Hematopoietic multipotent progenitor cell treated with erythropoietin and hydrocortisone succinate and interleukin-3 and kit ligand, for 6 days (in vitro differentiated cells): ENCODE measurements at regions not wholly inside any gene's neighbourhood (a gene's known extent, or its start where the extent isn't known, plus 50 kb on each side); places are given as distances from the start of the nearest gene placed in this dataset.

Source experiments
- DNase-seq: peaks from one replicate; pipeline ENCODE4 v3.0.0-alpha.2; 2015

DNA sequence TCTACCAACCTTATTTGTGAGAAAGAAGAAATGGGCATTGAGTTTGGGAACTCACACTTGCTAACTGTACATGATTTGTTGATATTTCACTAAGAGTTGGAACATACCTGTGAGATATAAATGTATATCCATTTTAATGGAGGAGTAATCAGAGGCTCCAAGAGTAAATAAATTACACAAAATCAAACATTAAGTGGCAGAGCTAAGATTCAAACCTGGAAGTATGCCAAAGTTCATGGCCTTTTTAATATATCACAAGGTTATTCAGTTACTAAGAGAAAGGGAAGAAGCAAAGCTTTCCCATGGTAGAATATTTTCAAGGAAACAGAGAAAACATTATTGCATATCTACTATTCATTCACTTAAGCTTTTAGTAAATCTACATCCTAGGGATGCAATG, 1641.1 kb downstream of the FAM181B start:
- no peak for DNase-seq

DNA sequence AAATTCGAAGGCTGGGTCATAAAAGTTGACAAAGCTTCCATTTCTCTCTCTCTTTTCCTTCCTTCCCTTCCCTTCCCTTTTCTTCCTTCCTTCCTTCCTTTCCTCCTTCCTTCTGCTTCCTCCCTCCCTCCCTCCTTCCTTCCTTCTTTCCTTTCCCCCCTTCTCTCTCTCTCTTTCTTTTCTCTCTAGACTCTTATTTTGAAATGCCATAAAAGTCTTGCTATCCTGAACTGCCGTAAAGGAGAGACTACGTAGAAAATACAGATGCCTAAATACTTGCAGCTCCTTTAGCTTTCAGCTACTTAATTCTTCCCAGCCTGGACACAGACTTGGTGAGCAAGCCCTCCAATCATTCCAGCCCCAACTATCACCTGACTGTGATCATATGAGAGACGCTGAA, 1644.4 kb downstream of the FAM181B start:
- no peak for DNase-seq

DNA sequence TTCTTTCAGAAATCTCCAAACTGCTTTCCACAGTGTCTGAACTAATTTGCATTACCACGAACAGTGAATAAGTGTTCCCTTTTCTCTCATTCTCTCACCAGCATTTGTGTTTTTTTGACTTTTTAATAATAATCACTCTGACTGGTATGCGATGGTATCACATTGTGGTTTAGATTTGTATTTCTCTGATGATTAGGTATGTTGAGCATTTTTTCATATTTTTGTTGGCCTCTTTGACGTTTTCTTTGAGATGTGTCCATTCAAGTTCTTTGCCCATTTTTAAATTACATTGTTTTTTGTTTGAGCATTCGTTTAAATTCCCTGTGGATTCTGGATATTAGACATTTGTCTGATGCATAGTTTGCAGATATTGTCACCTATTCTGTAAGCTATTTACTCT, 1639.6 kb upstream of the TENM4 start:
- no peak for DNase-seq

DNA sequence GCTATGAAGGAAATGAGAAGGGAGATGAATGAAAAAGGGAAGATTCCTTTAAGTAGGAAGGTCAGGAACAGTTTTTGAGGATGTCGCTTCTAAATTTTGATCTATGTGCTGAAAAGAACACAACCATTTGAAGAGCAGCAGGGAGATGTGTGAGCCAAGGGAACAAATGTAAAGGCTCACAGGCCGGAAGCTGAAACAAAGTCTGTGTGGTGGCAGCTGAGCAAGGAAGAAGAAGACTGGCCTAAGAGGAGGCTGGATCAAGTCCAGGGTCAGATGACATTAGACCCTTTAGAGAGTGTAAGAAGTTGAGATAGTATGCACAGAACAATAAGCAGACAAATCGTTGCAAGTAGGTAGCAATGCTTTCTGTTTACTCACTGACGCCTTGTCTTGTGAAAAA, 1631.4 kb upstream of the TENM4 start:
- no peak for DNase-seq

DNA sequence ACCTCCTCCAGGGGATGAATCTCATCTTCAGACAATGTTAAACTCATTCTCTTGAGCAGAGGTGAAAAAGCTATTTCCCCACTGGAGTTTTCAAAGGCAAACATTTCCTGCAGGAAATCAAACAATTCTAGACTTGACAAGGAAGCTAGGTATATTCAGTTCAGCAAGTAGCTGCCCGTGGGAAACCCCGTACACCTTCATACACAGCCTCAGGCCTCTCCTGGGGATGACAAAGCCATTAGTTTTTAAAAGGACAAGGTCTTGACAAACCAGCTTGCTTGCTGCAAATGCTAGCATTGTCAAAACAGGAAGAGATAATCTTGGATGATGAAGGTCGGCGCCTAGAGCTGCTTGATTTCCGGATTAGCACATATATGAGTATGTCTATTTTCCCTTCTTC, 1630.8 kb upstream of the TENM4 start:
- no peak for DNase-seq

DNA sequence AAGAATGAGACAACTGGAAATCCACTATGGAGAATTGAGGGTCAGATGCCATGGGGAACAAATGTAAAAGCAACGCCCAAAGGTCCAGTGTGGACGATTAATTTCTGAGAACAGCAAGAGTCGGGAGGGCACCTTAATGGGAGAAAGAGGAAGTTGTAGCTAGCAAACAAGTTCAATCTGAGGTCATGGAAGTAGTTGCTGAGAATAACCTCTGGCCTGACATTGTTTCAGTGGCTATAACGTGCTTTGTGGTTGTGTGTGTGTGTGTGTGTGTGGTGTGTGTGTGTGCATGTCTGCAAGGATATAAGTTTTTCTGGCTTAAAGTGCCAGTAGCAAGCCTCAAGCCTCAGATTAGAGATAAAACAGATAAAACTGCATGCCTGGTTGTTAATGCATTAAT, 1630.1 kb upstream of the TENM4 start:
- peak; percentile 25 for DNase-seq

DNA sequence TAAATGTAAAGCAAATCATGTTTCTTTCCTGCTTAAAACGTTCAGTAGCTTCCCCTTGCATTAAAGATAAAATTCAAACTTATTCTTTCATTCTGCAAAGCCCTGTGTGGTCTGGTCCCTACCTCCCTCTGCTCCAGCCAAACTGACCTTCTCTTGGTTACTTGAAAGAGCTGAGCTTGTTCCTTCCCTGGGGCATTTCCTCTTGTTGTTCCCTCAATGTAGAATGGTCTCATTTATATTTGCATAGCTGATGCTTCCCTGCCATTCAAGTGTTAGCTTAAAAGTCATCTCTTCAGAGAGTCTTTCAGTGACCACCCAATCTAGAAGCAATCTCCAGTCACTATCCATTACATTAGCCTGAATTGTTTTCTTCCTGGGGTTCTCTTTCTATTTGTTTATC, 1618.5 kb upstream of the TENM4 start:
- DNase-seq, result no peak

DNA sequence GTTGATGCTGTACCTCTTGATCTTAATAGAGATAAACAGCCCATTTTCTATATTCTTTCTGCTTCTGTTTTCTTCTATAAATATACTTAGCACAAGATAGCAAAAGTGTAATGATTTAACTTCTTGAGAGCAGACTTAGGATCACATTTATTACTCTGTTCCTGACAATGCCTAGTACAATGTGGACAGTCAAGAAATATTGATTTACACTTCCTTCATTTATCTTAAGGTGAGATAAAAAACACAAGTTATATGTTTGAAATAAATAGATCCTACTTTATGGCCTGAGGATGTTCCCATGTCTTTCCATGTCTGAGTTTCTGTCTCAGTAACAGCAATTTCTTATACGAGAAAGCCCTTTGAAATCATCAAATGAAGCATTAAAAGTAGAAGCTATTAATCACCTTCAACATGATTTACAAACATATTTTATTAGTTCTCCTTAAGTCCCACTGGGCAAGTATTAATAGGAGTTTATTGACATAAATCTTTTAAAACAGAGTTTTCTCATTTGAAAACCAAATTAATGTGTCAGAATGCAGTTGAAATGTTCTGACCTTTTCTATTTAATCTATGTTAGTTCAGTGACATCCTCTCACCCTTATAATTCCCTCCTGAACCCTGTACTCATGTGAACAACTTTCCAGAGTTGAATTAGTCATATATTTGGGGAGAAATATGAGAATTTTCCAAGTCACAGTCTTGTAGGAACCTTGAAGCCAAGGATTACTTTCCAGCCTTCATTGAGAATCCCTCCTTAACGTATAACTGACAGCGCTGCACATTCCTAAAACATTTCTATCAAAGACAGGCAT, 1611.7 kb upstream of the TENM4 start:
- DNase-seq, result no peak

DNA sequence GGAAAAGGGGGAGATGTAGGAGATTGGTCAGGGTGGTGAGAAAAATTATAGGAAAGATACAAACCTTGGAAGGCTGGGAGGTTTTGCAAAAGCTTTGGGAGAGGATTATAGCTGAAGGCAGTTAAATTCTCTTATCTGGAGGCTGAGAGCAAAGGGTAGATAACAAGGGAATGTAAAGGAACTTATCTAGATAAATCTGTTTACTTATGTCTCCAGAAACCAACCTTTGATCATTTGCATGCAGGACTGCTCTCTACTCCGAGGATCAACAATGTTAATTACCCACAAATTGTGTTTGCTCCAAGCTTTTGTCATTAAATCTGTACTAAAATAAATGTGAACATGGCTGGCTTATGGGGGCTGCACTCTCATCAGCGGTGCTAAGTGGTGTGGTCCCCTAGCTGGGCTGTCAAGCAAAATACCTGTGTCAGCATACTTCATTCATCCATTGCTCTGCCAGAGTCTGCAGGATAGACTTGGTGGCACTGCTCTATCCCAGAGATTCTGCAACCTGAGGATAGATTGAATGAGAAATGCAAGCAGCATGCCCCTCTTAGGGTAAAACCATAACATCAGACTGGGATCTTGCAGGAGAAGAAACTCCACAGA, 1599.2 kb upstream of the TENM4 start:
- no peak for DNase-seq

DNA sequence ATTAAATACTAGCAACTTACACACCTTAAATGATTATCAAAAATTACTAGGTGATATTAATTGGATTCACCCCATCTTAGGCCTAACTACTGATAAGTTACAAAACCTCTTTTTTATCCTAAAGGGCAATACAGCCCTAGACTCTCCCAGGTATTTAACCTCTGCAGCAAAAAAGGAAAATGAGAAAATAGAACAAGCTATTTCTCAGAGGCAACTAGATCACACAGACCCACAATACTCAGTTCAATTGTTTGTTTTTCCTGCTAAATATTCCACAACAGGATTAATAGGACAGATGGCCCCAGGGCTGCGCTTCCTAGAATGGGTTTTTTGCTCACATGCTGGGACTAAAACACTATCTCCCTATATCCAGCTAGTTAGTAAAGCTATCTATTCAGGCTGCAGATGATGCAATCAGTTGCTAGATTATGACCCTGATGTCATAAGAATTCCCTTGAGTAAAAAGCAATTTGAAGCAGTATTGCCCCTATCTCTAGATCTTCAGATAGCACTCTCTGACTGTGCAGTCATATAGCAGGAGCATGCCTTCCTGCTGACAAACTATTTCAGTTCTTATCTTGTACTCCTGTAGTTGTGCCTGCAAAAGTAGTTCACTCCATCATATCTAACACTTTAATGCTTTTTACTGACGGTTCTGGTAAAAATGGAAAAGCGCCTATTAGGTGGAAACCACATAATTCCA, 1595.5 kb upstream of the TENM4 start:
- no peak for DNase-seq

DNA sequence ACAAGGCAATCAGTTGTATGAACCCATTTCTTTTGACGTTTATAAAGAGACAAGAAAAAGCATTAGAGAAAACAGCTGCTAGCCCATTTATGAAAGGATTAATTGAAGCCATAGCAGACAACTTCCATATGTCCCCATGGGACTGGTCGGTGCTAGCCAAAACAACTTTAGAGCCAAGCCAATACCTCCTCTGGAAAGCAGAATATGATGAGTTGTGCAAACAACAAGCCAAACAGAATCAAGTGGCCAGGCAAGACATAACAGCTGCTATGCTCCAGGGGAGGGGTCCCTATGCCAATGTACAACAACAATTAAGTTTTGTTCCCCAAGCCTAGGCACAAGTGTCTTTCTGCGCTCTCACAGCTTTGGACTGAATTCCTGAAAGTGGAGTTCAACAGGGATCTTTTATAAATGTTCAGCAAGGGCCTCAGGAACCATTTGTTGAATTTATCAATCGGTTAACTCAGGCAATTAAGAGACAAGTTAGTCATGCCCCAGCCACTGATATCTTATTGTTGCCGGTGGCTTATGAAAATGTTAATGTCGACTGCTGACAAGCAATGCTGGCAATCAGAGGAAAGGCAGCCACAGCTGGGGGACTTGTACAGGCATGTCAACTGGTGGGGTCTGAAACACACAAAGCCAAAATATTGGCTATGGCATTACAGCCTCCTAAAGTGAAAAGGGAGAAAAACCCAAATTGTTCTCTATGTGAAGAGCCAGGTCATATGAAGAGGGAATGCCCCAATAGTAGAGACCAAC, 1593.1 kb upstream of the TENM4 start:
- DNase-seq, result no peak

DNA sequence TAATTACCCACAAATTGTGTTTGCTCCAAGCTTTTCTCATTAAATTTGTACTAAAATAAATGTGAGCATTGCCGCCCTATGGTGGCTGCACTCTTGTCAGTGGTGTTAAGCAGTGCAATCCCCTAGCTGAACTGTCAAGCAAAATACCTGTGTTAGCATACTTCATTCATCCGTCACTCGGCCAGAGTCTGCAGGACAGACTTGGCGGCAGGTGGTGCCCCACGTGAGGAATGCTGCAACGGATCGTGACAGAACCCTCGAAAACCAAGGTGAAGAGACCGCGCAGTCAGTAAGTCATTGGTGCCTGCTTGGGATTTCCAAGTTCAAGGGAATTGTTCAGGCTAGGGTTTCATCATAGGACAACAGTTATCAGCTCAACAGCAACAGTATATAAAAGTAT, 1592.1 kb upstream of the TENM4 start:
- DNase-seq, result no peak

DNA sequence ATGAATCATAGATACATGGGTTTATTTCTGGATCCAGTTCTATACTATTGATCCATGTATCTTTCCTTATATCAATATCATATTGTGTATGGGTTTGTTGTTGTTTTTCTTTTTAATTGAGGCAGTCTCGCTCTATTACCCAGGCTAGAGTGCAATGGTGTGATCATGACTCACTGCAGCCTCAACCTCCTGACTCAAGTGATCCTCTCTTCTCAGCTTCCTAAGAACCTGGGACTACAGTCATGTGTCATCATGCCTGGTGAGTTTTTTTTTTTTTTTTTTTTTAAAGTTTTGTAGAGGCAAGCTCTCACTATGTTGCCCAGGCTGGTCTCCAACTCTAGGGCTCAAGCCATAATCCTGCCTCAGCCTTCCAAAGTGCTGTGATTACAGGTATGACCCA, 1589.4 kb upstream of the TENM4 start:
- DNase-seq, result no peak

DNA sequence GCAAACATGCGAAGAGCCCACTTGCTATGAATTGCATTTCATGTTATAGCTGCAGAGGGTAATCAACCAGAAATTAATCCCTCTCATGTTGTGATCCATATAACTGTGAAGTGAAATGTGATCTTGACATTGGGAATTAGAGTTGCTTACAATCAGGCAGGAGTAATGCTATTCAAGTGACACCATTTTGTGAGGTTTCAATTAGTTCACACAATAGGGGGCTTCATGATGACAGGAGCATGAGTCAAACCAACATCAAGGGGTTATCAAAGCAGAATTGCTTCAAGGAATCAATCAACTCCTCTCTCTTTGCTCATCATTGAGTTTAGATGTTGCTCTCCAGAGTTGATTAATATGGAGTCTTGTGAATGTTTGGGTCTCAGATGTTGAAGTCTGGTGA, 1585.2 kb upstream of the TENM4 start:
- no peak for DNase-seq

DNA sequence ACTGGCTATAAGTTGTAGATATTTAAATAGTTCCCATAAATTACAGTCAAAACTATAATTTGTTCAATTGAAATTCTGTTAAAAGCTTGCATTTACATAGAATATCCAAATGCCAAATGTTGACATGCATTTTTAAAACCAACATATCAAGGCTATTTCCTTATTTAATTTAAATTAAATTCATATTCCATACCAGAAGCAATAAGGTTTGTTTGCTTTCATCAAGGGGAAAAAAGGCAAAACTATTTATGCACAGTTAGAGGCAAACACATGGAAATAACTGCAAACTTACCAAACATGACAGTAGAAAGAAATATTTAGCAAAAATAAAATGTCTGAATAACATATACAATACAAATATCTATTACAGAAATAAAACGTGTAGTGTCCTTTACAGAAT, 1581.2 kb upstream of the TENM4 start:
- no peak for DNase-seq

DNA sequence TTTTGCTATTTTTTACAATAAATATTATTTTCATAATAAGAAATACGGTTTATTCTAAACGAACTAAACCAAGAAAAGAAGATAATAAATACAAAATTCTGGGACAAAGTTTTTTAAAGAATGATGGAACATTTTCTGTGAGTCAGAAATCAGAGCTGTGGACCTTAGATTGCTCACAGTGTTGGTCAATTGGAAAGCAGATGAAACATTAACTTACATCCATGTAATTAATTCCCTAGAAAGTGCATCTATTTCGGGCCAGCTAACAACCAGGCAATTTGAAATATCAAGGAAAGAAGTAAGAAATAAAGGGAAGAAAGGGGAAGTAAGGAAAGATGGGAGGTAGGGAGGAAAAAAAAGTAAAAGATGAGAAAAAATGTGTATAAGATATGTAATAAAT, 1569.8 kb upstream of the TENM4 start:
- DNase-seq, result no peak

DNA sequence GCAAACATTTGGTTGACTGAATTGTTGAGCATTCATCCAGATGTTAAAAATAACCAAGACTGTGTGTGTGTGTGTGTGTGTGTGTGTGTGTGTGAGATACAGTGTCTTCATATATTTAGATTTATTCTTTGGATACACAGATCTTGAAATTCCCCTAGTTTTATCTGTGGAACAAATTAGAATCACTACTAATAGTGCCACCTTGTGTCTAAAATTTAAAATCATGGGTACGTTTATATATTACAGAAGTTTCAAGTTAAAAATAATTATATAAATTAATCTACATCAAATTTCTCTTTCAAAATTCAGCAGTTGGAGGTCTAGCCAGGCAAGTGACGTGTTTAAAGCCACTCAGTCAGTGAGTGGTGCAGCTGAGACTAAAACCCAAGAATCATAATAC, 1566.2 kb upstream of the TENM4 start:
- peak; percentile 6 for DNase-seq

DNA sequence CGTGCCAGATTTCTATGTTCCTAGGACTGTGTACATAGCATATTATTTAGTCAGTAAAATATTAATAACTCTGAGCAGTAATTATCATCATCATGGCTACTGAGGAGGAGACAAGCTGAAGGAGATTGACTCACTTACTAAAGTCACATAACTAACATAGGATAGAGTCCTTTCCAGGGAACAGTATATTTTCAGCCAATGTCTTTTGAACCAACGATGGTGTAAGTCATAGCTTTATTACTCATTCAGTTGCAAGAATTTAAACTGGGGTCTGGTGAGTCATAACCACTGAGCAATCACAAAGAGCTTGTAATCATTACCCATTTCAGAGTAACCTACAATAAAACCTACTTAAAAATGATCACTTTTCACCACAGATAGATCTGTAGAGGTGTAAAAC, 1564.8 kb upstream of the TENM4 start:
- no peak for DNase-seq

DNA sequence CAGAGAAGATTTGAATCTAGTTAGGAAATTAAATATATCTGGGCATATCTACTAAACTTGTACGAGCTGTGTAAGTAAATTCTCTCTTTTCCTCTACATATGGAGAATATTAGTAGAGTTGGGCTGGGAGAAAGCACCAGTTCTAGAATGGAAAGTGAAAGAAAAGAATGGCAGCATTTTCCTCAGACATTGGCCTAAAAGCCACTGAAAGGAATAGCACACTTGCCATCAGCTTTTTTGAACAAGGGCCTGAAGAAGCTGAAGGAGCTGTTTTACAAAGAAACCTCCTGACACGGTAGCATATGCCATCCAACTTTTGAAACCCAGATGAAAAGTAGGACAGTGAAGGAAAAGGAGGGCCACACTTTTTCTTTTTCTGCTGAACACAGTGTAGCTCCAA, 1563.7 kb upstream of the TENM4 start:
- DNase-seq, result no peak

DNA sequence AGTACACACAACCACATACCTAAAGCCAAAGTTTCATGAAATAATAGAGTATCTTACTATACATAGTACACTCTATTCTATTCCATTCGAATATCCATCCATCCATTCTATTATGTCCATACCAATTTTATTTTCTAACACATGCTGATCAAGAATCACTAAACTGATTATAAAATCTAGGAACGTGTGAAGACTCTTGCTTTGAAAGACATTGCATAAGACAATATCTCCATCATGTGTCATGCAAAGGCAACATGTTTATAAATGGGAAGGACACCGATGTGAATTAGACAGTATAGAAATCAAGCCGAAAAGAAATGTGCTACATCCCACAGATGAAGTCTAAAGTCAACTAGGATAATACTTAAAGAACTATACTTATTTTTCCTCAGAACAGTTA, 1561.5 kb upstream of the TENM4 start:
- DNase-seq, result no peak

DNA sequence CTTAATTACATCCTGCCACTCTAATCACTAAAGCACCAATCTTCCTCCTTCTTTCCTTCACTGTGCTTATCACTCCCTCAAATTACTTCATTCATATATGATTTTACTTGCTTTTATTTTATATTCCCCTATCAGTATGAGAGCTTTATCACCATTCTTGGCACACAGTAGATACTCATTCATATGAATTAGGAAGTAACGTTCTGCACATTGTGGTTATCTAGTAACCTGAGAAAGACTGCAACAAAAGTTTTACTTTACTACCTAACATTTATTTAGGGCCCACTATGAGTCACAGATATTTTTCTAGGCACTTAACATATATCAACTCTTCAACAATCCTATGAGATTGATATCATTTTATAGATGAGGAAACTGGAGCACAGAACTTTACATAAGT, 1559.9 kb upstream of the TENM4 start:
- DNase-seq, result no peak

DNA sequence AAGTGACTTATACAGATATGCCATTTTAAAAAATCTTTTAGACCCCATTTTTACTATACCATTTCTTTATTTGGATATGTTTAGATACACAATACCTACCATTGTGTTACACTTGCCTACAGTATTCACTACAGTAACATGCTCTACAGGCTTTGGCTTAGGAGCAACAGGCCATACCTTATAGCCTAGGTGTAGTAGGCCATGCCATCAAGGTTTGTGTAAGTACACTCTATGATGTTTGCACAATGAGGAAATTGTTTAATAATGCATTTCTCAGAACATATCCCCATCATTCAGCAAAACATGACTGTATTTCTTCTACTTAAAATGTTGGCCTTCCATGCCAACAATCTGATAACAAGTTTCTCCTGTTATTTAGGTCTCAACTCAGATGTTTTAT, 1559.5 kb upstream of the TENM4 start:
- no peak for DNase-seq

DNA sequence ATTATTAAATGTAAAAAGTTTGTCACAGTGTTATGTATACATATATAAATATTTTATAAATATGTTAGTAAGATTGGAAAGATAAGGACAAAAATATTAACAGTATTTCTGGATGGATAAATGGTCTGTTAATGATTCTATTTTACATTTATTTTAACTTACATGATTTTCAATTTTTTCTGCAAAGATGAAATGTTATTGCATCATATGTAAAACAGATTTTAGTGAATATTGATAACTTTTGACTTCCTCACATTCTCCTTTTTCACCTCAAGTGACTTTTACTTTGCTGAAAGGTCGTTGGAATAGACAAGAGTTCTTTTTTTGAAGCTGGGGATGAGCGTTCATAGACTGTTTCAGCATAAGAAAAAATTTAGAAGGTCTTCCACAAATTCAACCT, 1554.7 kb upstream of the TENM4 start:
- DNase-seq, result no peak

DNA sequence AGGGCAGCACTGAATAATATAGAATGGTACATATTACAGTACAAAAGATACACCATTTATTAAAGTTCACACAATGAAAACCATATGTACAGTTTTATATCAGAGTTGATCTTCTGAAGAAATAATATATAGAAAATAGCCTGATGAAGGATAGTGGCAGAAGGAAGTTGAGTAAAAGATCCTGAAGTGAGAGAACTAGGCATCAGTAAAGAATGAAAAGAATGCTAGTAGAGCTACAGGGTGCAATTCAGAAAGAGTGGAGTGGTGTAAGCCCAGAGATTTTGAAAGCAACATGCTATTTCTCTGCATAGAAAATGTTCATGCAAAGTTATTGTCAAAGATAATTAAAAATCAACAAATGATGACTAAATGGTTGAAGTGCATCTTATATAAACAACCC, 1552.7 kb upstream of the TENM4 start:
- DNase-seq, result no peak
